ENCODE measurements at regions not wholly inside any gene's neighbourhood (a gene's known extent, or its start where the extent isn't known, plus 50 kb on each side); places are given as distances from the start of the nearest gene placed in this dataset.
"Not testable (repeated sequence)": the region's sequence is repeated elsewhere in the genome, so short reads cannot be mapped to it uniquely, and the experiment has no call there.

GRCh38 chr10:131532745-131533341 is 221.3 kb upstream of the TCERG1L start:
- DNase-seq (ENCODE audit: low spot score) = no peak

- no peak for DNase-seq (ENCODE audit: low spot score)
Observed at GRCh38 chr10:131533846-131534526, 222.5 kb upstream of the TCERG1L start.

- no peak for DNase-seq (ENCODE audit: low spot score)
Observed at GRCh38 chr10:131534836-131535235, 223.3 kb upstream of the TCERG1L start.

- no peak for DNase-seq (ENCODE audit: low spot score)
Observed at GRCh38 chr10:131536676-131537075, 225.2 kb upstream of the TCERG1L start.

- DNase-seq (ENCODE audit: low spot score) = no peak
Observed at GRCh38 chr10:131537281-131537680, 225.8 kb upstream of the TCERG1L start.

- DNase-seq (ENCODE audit: low spot score) = no peak
Observed at GRCh38 chr10:131544495-131544894, 233.0 kb upstream of the TCERG1L start.

GRCh38 chr10:131546086-131546810 is 234.7 kb upstream of the TCERG1L start:
- DNase-seq (ENCODE audit: low spot score) = peak; percentile 54

GRCh38 chr10:131547129-131547799 is 235.7 kb upstream of the TCERG1L start:
- peak; percentile 8 for DNase-seq (ENCODE audit: low spot score)

GRCh38 chr10:131548176-131548575 is 236.7 kb upstream of the TCERG1L start:
- DNase-seq (ENCODE audit: low spot score) = no peak

GRCh38 chr10:131549116-131549515 is 237.6 kb upstream of the TCERG1L start:
- no peak for DNase-seq (ENCODE audit: low spot score)

- DNase-seq (ENCODE audit: low spot score) = no peak
Observed at GRCh38 chr10:131553121-131553520, 241.6 kb upstream of the TCERG1L start.

- DNase-seq (ENCODE audit: low spot score) = no peak
Observed at GRCh38 chr10:131553581-131553980, 242.1 kb upstream of the TCERG1L start.

GRCh38 chr10:131554821-131555220 is 243.3 kb upstream of the TCERG1L start:
- DNase-seq (ENCODE audit: low spot score) = no peak

- DNase-seq (ENCODE audit: low spot score) = no peak
Observed at GRCh38 chr10:131555406-131555805, 243.9 kb upstream of the TCERG1L start.

- no peak for DNase-seq (ENCODE audit: low spot score)
Observed at GRCh38 chr10:131556061-131556896, 244.8 kb upstream of the TCERG1L start.

- no peak for DNase-seq (ENCODE audit: low spot score)
Observed at GRCh38 chr10:131556897-131557495, 245.5 kb upstream of the TCERG1L start.

- DNase-seq (ENCODE audit: low spot score) = not testable (repeated sequence)
Observed at GRCh38 chr10:131557956-131558355, 246.4 kb upstream of the TCERG1L start.

GRCh38 chr10:131559450-131559911 is 248.0 kb upstream of the TCERG1L start:
- no peak for DNase-seq (ENCODE audit: low spot score)

- no peak for DNase-seq (ENCODE audit: low spot score)
Observed at GRCh38 chr10:131560166-131560565, 248.6 kb upstream of the TCERG1L start.

GRCh38 chr10:131560706-131561355 is 249.3 kb upstream of the TCERG1L start:
- no peak for DNase-seq (ENCODE audit: low spot score)

- DNase-seq (ENCODE audit: low spot score) = no peak
Observed at GRCh38 chr10:131561897-131562296, 250.4 kb upstream of the TCERG1L start.
